Skeletal muscle tissue (tissue), 3 donors: ENCODE measurements at regions not wholly inside any gene's neighbourhood (a gene's known extent, or its start where the extent isn't known, plus 50 kb on each side); places are given as distances from the start of the nearest gene placed in this dataset.

Source experiments
- H3K27ac ChIP-seq: one replicate; pipeline ENCODE4 v1.7.0; 2013; ENCODE audit warnings: mild to moderate bottlenecking, low read depth, low read length, inconsistent platforms
- H3K27me3 ChIP-seq, 3 donors: one replicate each; pipeline ENCODE4 v1.7.0; 2013; ENCODE audit warnings: low read length in 3 of 3; ENCODE audit not compliant: control insufficient read depth in 3 of 3, insufficient read depth in 3 of 3
- H3K36me3 ChIP-seq, 3 donors: one replicate each; pipeline ENCODE4 v1.7.0; 2013; ENCODE audit warnings: low read length in 3 of 3; ENCODE audit not compliant: control insufficient read depth in 3 of 3, insufficient read depth in 3 of 3
- H3K4me1 ChIP-seq, 3 donors: one replicate each; pipeline ENCODE4 v1.7.0; 2013; ENCODE audit warnings: low read length in 3 of 3, mild to moderate bottlenecking in 3 of 3; ENCODE audit not compliant: control insufficient read depth in 3 of 3, insufficient read depth in 3 of 3
- H3K4me3 ChIP-seq, 3 donors: one replicate each; pipeline ENCODE4 v1.7.0; 2013; ENCODE audit warnings: low read length in 3 of 3
- H3K9ac ChIP-seq, 3 donors: one replicate each; pipeline ENCODE4 v1.7.0; 2013; ENCODE audit warnings: low read length in 3 of 3, mild to moderate bottlenecking in 3 of 3, moderate library complexity in 2 of 3, low read depth in 1 of 3
- H3K9me3 ChIP-seq, 3 donors: one replicate each; pipeline ENCODE4 v1.7.0; 2013; ENCODE audit warnings: low read length in 3 of 3; ENCODE audit not compliant: control insufficient read depth in 3 of 3
- donor health status: Osteomylitis.

DNA sequence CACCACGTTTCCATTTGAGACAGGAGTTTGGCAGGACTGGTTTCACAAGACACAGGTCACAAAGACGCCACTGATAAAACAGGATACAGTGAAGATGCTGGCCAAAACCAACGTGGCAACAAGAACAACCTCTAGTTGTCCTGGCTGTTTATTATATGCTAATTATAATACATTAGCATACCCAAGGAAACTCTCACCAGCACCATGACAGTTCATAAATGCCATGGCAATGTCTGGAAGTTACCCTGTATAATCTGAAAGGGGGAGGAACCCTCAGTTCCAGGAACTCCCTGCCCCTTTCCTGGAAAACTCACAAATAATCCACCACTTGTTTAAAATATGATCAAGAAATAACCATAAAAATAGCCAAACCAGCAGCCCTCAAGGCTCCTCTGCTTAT is 148.3 kb downstream of the RBM43 start:
- Histone ChIP-seq H3K27ac (no peak overlapping the region), H3K9ac (no peak overlapping the region), H3K4me3 (no peak overlapping the region), H3K9me3 (no peaks in the 10 kb centered on the region), H3K4me1 (no peaks in the 10 kb centered on the region), H3K27me3 (no peaks in the 10 kb centered on the region), H3K36me3 (no peaks in the 10 kb centered on the region)

DNA sequence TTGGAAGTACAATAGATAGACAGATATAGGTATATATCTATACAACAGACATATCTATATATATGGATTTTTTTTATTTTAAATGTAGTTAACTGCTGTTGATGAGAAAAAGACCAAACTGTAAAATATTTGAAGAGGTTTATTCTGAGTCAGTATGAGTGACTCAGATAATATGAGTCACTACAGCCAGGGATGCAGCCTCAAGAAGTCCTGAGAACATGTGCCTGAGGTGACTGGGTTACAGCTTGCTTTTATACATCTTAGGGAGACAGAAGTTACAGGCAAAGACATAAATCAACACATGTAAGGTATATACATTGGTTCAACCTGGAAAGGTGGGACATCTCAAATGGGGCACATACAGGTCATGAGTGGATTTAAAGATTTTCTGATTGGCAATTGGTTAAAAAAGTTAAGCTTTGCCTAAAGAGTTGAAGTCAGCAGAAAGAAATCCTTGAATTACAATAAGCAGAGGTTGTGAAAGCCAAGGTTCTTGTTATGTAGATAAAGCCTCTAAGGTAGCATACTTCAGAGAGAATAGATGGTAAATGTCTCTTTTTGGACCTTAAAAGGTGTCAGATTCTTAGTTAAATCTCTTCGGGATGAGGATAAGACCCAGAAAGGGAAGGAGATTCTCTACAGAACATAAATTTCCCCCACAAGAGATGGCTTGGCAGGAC is 149.9 kb downstream of the RBM43 start:
- Histone ChIP-seq H3K9me3 (no peaks in the 10 kb centered on the region), H3K27me3 (no peaks in the 10 kb centered on the region), H3K36me3 (no peaks in the 10 kb centered on the region), H3K4me3 (no peak overlapping the region), H3K27ac (no peak overlapping the region), H3K4me1 (no peaks in the 10 kb centered on the region), H3K9ac (no peak overlapping the region)

DNA sequence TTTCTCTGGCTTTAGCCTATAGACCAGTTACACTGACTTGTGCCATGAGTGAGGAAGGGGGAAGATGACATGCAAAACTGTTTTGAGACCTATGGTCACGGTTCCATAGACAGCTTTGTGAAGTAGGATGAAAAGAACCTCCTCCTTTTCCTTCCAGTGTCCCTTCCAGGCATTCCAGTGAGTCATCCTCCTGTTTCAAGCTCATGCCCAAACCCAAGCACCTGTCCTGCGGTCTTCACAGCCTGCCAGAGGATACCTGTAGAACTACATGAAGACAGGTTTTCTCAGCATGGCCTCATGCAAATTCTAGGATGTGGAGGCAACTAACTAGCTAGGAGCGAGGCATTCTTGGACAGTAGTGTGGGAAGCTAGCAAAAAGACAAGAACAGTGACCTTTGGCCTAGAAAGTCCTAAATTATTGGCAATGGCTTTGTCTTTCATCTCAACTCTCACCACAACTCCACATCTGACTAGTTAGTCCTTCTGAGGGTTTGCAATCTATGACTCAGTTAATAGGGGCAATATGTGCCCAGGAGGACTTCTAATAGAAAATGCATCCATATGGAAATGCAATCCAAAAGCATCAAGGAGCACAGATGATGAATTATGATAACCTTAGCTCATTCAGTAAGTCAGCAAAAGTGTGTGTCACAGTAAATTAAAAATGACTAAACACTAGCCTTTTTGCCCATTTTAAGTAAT is 154.7 kb downstream of the RBM43 start:
- H3K27me3 ChIP-seq, result no peaks in the 10 kb centered on the region
- H3K4me3 ChIP-seq, result no peak overlapping the region
- no peaks in the 10 kb centered on the region for H3K4me1 ChIP-seq
- no peaks in the 10 kb centered on the region for H3K36me3 ChIP-seq
- no peak overlapping the region for H3K9ac ChIP-seq
- no peaks in the 10 kb centered on the region for H3K9me3 ChIP-seq
- H3K27ac ChIP-seq, result no peak overlapping the region

DNA sequence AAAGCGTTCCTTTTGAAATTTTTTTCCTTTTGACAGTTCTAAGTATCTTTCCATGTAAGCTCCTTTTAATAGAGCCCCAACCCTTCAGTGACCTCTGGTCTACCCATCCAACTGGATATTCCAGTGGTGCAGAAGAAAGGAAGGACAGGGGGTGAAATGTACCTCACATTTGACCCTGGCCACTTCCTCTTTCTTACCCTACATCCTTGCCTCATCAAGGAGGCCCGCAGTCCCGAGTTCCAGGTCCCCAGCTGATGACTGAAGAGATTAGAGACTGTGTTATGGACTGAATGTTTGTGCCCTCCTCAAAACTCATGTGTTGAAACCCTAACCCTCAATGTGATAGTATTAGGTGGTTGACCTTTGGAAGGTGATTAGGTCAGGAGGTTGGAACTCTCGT is 158.1 kb downstream of the RBM43 start:
- Histone ChIP-seq H3K36me3 (no peaks in the 10 kb centered on the region), H3K4me3 (no peak overlapping the region), H3K27ac (no peak overlapping the region), H3K27me3 (no peaks in the 10 kb centered on the region), H3K9ac (no peak overlapping the region), H3K9me3 (no peaks in the 10 kb centered on the region), H3K4me1 (no peaks in the 10 kb centered on the region)

DNA sequence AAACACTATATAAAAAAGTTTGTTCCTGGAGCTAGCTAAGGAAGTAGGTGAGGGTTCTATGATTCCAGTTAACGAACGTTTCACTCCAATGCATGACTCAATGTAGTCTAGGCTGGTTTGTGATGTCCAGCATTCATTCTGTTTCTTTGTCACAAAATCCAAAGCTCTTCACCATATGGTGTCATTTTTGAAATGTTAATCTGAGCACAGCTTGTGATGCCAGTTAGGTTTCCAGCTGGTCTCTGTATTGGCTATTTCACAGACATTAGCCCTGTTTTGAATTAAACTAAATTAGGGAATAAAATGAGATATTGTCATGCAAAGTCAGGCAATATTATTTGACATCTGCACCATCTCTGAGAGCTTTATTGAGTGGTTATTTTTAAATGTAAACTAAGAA is 159.4 kb downstream of the RBM43 start:
- Histone ChIP-seq H3K9ac (no peak overlapping the region), H3K27ac (no peak overlapping the region), H3K27me3 (no peaks in the 10 kb centered on the region), H3K9me3 (no peaks in the 10 kb centered on the region), H3K4me3 (no peak overlapping the region), H3K4me1 (no peaks in the 10 kb centered on the region), H3K36me3 (no peaks in the 10 kb centered on the region)

DNA sequence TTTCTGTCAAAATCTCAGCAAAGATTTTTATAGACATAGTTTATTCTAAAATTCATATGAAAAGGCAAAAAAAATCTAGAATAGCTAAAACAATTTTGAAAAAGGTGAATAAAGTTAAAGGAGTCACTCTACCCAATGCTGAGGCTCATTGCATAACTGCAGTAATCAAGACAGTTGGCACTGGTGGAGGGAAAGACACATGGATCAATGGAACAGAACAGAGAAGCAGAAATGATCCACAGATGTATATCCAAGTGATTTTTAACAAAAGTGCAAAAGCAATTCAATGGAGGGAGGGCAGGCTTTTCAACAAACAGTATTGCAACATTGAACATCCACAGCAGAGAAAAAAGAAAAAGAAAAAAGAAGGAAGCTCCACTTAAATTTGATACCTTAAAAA is 162.8 kb downstream of the RBM43 start:
- Histone ChIP-seq H3K9ac (no peak overlapping the region), H3K27me3 (no peaks in the 10 kb centered on the region), H3K4me3 (no peak overlapping the region), H3K9me3 (no peaks in the 10 kb centered on the region), H3K36me3 (no peaks in the 10 kb centered on the region), H3K4me1 (no peaks in the 10 kb centered on the region), H3K27ac (no peak overlapping the region)

DNA sequence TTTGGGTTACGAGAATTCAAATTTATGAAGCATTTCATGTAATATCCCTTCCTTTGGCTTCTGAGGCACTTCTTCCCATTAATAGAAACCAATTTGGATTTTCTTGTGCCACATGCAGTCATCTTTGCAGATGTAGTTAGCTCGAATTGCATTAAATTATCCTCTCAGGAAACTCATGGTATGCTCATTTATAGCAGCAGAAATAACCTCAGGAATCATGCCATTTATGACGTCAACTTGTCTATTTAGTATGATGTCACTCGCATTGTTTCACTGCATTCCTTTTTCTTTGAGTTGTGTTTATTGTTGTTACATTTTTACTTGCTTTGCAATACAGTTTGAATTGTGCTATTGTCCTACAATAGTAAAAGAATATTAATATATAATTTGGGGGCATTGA is 163.8 kb downstream of the RBM43 start:
- H3K9ac ChIP-seq, result no peak overlapping the region
- H3K27ac ChIP-seq, result no peak overlapping the region
- H3K9me3 ChIP-seq, result no peaks in the 10 kb centered on the region
- H3K36me3 ChIP-seq, result no peaks in the 10 kb centered on the region
- no peaks in the 10 kb centered on the region for H3K4me1 ChIP-seq
- H3K27me3 ChIP-seq, result no peaks in the 10 kb centered on the region
- H3K4me3 ChIP-seq, result no peak overlapping the region

DNA sequence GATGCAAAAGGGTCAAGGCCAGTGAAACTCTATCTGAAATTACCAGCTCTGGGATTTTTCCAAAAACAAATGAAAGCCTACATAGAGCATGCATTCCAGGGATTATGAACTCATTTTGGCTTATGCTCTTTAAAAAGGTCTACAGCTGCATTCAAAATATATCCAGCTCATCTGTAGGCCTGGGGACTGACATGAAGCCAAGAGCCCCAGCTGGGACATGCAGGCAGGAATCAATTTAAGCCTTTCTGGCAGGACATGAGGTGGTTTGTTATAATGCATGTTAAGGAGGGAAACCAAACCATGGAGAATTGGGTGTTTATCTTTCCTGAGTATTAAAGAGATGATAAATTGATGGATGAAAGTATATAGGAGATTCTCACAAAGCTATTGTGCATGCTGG is 164.5 kb downstream of the RBM43 start:
- Histone ChIP-seq H3K4me3 (no peak overlapping the region), H3K9me3 (no peaks in the 10 kb centered on the region), H3K4me1 (no peaks in the 10 kb centered on the region), H3K27me3 (no peaks in the 10 kb centered on the region), H3K36me3 (no peaks in the 10 kb centered on the region), H3K27ac (no peak overlapping the region), H3K9ac (no peak overlapping the region)

DNA sequence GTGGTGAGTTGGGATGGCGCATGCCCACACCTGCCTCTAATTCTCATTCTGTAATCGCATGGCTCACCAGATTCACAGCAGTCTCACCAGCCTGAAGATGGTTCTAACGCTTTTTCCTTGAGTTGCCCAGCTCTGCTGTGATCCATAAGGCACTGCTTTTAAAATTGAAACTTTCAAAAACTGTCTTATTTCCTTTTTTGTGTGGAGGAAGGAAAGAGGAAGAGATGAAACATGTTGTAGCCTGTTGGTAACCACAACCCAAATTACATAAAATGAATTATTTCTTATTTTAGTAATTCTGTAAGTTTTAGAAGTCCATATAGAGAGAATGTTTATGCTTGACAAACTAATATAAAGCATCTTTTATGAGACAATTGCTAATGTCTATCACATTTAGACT is 165.4 kb downstream of the RBM43 start:
- Histone ChIP-seq H3K36me3 (no peaks in the 10 kb centered on the region), H3K4me3 (no peak overlapping the region), H3K27ac (no peak overlapping the region), H3K9ac (no peak overlapping the region), H3K9me3 (no peaks in the 10 kb centered on the region), H3K4me1 (no peaks in the 10 kb centered on the region), H3K27me3 (no peaks in the 10 kb centered on the region)

DNA sequence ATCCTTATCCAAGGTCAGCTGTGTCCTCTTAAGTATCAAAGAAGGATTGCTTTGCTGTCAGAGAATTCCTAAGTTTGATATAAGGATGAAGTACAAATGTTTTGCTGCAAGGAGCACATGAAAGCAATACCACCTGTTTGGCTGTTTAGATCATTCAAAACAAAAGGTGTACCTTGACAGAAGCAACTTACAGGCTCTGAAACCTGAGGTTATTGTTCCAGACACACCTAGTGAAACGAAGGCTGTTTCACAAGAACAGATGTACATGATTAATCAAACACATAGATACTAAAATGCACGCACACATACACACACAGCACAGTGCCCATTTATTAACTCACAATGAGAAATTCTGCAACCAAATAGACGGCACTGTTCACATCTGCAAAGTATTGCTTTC is 166.2 kb downstream of the RBM43 start:
- Histone ChIP-seq H3K27me3 (no peaks in the 10 kb centered on the region), H3K9me3 (no peaks in the 10 kb centered on the region), H3K4me3 (no peak overlapping the region), H3K4me1 (no peaks in the 10 kb centered on the region), H3K36me3 (no peaks in the 10 kb centered on the region), H3K9ac (no peak overlapping the region), H3K27ac (no peak overlapping the region)
